Activated CD4-positive, alpha-beta memory T cell treated with anti-CD3 and anti-CD28 coated beads for 36 hours (primary cell): ENCODE measurements at regions not wholly inside any gene's neighbourhood (a gene's known extent, or its start where the extent isn't known, plus 50 kb on each side); places are given as distances from the start of the nearest gene placed in this dataset.

Experiments
- CTCF ChIA-PET: fragments of 350-600 bp; sonication (Branson Sonifier 250); formaldehyde crosslinking; loops from one replicate; lab custom pipeline; 2021; ENCODE audit warnings: antibody characterized with exemption, inconsistent platforms; lab: Charles Lee
- POLR2A ChIA-PET: fragments of 350-600 bp; sonication (Branson Sonifier 250); formaldehyde crosslinking; loops from one replicate; lab custom pipeline; 2021; ENCODE audit warnings: antibody characterized with exemption; lab: Charles Lee
- DNase-seq: peaks from one replicate; pipeline ENCODE4 v3.0.0-alpha.2; 2020
- H3K27ac Mint-ChIP-seq: one replicate; pipeline ENCODE4 v1.8.0; 2021; ENCODE audit warnings: mixed read lengths
- H3K27me3 Mint-ChIP-seq: one replicate; pipeline ENCODE4 v1.8.0; 2021; ENCODE audit warnings: mixed read lengths
- H3K36me3 Mint-ChIP-seq: one replicate; pipeline ENCODE4 v1.8.0; 2021; ENCODE audit warnings: mixed read lengths
- H3K4me1 Mint-ChIP-seq: one replicate; pipeline ENCODE4 v1.8.0; 2021; ENCODE audit warnings: low read depth, mixed read lengths
- H3K4me3 Mint-ChIP-seq: one replicate; pipeline ENCODE4 v1.8.0; 2021; ENCODE audit warnings: mild to moderate bottlenecking, mixed read lengths
- H3K9me3 Mint-ChIP-seq: one replicate; pipeline ENCODE4 v1.8.0; 2021; ENCODE audit warnings: mixed read lengths
- intact Hi-C: fragments of 100-400 bp; cut with micrococcal nuclease; formaldehyde crosslinking; loops from one replicate; pipeline ENCODE4 v1.15.1; 2023

DNA sequence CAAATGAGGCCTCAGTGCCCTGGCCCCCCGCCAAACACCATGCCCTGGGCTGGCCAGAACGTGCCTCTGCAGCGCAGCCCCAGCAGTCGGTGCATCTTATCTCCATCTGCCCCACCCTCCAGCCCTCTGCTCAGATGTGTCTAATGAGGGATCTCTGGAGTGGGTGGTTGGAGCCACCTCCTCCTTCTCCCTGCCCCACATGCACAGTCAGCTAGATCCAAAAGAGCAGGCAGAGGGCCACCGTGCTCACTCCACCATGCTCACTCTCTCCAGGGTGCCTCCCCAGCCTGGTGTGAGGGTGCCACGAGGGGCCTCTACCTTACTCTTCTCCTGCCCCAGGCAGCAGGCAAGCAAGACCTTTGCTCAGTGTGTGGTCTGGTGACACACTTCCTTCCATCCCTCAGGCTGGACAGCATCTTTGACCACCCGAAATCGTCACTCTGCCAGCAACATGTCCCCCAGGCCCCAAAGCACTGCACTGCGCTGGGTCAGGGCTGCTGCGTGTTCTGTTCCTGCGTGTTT is 266.1 kb upstream of the HDAC4 start:
- no peak overlapping the region for H3K27ac Mint-ChIP-seq
- intact Hi-C loops: no loop called here

GRCh38 chr2:239666053-239666854 is 265.4 kb upstream of the HDAC4 start:
- intact Hi-C loops: no loop called here
- no peak overlapping the region for H3K4me3 Mint-ChIP-seq

More for the DNA sequence above, 266.1 kb upstream of the HDAC4 start:
- DNase-seq: no peak
- ChIA-PET CTCF (no interaction called here), POLR2A (no interaction called here)
- Mint-ChIP-seq H3K9me3 (no peaks in the 10 kb centered on the region), H3K36me3 (no peaks in the 10 kb centered on the region), H3K27me3 (peaks cover 15% of the 10 kb centered on the region), H3K4me1 (no peaks in the 10 kb centered on the region), H3K4me3 (no peak overlapping the region)

GRCh38 chr2:239664216-239664810 is 263.5 kb upstream of the HDAC4 start:
- Mint-ChIP-seq H3K9me3 (no peaks in the 10 kb centered on the region), H3K4me3 (no peak overlapping the region), H3K4me1 (no peaks in the 10 kb centered on the region), H3K27me3 (peaks cover 23% of the 10 kb centered on the region), H3K27ac (no peak overlapping the region), H3K36me3 (no peaks in the 10 kb centered on the region)
- DNase-seq: no peak
- intact Hi-C loops: no loop called here
- ChIA-PET CTCF (no interaction called here), POLR2A (no interaction called here)

More at GRCh38 chr2:239666053-239666854, 265.4 kb upstream of the HDAC4 start:
- H3K9me3 Mint-ChIP-seq: no peaks in the 10 kb centered on the region
- no peak overlapping the region for H3K27ac Mint-ChIP-seq
- ChIA-PET CTCF (no interaction called here), POLR2A (no interaction called here)
- no peaks in the 10 kb centered on the region for H3K4me1 Mint-ChIP-seq
- H3K36me3 Mint-ChIP-seq: no peaks in the 10 kb centered on the region
- DNase-seq: no peak
- H3K27me3 Mint-ChIP-seq: peaks cover 22% of the 10 kb centered on the region

DNA sequence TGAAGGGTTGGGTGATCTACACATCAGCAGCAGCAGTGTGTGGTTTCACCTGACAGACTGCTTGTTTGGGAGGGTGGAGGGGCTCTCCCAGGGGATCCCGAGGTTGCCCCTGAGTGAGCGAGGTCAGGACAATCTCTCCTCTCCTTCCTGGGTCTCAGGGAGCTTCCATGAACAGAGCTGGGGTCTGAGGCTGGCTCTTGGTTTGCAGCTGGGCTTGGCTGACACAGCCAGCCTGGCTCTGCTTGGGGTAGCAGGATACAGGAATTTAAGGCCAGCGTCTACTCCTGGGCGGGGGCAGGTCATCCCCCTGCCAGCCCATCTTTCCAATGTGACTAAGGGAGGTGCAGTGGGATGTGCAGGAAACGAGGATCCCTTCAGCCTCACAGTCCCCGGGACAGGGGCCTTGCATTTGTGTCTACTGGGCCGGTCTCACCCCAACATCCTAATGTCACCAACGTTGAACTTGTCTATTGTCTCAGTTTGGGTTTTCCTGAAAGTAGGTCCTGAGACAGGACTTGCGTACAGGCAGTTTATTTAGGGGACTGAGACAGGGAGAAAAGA is 262.6 kb upstream of the HDAC4 start:
- POLR2A ChIA-PET: no interaction called here

DNA sequence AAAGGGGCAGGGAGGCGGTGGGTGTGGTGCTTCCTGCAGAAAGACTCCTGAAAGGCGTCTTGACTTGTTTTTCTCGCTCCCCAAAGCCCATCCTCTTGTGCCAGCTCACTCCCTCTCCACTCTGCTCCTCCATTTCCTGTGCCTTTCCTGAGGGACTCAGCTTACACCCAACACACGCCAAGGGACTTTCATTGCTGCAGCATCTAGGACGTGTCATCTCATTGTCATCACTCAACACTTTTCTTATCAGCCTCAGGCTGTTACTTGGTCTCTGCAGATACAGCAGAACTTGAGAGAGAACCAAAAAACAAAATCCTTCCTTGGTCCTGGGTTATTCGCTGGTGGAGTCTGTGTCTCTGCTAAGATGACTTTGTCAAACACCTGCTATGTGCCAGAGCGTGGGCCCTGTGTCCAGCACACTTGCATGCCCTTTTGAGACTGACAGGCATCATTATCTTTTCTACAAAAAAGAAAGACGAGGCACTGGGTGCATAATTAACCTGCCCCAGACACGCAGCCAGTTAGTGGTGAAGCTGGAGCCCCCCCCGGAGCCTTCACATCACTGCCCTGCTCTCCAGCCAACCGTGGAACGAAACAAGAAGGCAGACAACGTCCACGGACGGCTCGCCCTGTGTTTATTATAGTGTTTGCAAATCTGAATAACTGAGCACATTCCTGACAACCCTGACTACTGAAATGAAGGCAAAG is 261.7 kb upstream of the HDAC4 start:
- H3K9me3 Mint-ChIP-seq: no peaks in the 10 kb centered on the region
- intact Hi-C loops: no loop called here
- H3K4me1 Mint-ChIP-seq: no peaks in the 10 kb centered on the region
- POLR2A ChIA-PET: no interaction called here
- CTCF ChIA-PET: no interaction called here
- no peak overlapping the region for H3K27ac Mint-ChIP-seq
- no peak for DNase-seq
- H3K36me3 Mint-ChIP-seq: no peaks in the 10 kb centered on the region
- peaks cover 23% of the 10 kb centered on the region for H3K27me3 Mint-ChIP-seq
- H3K4me3 Mint-ChIP-seq: no peak overlapping the region

More for the DNA sequence above, 262.6 kb upstream of the HDAC4 start:
- Mint-ChIP-seq H3K36me3 (no peaks in the 10 kb centered on the region), H3K27me3 (peaks cover 23% of the 10 kb centered on the region), H3K4me1 (no peaks in the 10 kb centered on the region), H3K9me3 (no peaks in the 10 kb centered on the region), H3K4me3 (no peak overlapping the region), H3K27ac (no peak overlapping the region)
- DNase-seq: no peak
- intact Hi-C loops: no loop called here
- CTCF ChIA-PET: no interaction called here

- DNase-seq: peak; percentile 5
- CTCF ChIA-PET: no interaction called here
- intact Hi-C loops: no loop called here
- Mint-ChIP-seq H3K4me1 (no peaks in the 10 kb centered on the region), H3K36me3 (no peaks in the 10 kb centered on the region), H3K27ac (no peak overlapping the region), H3K9me3 (no peaks in the 10 kb centered on the region), H3K4me3 (no peak overlapping the region), H3K27me3 (peaks cover 23% of the 10 kb centered on the region)
- POLR2A ChIA-PET: no interaction called here
Observed at GRCh38 chr2:239661334-239662312, 260.8 kb upstream of the HDAC4 start.

DNA sequence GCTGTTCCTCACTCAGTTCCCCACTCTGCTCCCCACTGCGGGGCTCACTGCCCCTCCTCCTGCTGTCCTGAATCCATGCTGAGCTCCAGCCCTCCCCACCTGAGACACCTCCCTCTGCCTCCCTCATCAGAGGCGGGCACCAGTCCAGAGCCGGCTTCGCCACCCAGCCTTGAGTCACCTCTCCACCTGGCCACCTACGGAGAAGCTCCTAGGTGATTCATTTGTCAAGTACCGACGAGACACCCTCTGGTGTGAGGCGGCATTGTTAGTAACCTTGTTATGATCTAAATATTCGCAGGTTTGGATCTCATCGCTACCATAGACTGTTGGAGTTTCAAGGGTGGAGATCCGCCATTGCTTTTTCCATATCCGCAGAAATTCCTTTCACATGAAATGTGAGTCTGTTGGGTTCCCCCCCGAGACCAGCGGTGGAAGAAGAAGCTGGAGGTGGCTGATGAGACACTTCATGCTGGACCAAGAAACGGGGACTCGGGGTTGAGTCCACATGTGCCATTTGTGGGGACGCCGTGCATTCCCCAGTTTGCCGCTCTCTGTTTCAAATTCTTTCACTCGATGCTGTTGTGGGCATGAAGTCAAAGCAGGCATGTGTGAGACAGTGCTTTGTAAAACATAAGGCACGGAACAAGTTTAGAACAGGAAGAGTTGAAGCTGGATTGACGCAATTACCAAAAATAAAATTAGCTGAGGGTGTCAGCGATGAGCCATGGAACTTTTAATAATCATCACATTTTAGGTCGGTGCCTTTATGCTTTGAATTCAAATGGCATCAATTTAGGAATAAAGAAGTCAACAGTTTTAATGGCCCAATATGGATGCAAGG is 259.8 kb upstream of the HDAC4 start:
- intact Hi-C loops: no loop called here

DNA sequence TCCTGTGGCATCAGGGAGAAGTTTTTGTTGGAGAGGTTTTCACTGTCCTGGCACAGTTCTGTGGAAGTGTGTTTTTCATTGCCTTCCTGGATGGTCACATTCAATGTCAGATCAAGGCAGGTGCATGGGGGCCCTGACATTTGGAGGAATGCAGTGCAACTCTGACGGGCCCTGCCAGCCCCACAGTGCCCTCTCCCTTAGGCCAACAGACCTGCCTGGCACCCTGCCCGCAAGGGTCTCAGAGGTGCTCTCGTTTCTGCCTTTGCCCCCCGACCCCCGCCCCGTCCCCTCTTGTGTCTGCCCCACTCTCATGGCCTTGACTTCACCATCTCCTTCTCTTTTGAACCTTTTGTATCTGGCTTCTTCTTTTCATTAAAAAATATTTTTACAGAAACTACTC is 257.2 kb upstream of the HDAC4 start:
- POLR2A ChIA-PET: interaction anchor here (0.7 kb wide), 1 partner anchor 248 kb away, joined by 3 read pairs; no protein-coding TSS in a partner anchor
- Mint-ChIP-seq H3K4me3 (no peak overlapping the region), H3K9me3 (no peaks in the 10 kb centered on the region), H3K27me3 (peaks cover 19% of the 10 kb centered on the region), H3K27ac (no peak overlapping the region), H3K36me3 (no peaks in the 10 kb centered on the region), H3K4me1 (no peaks in the 10 kb centered on the region)
- intact Hi-C loops: no loop called here
- DNase-seq: peak; percentile 2
- CTCF ChIA-PET: no interaction called here

More for the DNA sequence above, 259.8 kb upstream of the HDAC4 start:
- Mint-ChIP-seq H3K27ac (no peak overlapping the region), H3K4me3 (no peak overlapping the region), H3K27me3 (peaks cover 23% of the 10 kb centered on the region), H3K4me1 (no peaks in the 10 kb centered on the region), H3K9me3 (no peaks in the 10 kb centered on the region), H3K36me3 (no peaks in the 10 kb centered on the region)
- ChIA-PET CTCF (no interaction called here), POLR2A (interaction anchor here (0.8 kb wide), 1 partner anchor 14 kb away, joined by 3 read pairs; no protein-coding TSS in a partner anchor)
- no peak for DNase-seq

GRCh38 chr2:239657236-239657635 is 256.4 kb upstream of the HDAC4 start:
- Mint-ChIP-seq H3K4me3 (no peak overlapping the region), H3K36me3 (no peaks in the 10 kb centered on the region), H3K27me3 (peaks cover 11% of the 10 kb centered on the region), H3K4me1 (no peaks in the 10 kb centered on the region), H3K27ac (no peak overlapping the region), H3K9me3 (no peaks in the 10 kb centered on the region)
- ChIA-PET CTCF (interaction anchor here (0.6 kb wide), 1 partner anchor 666 kb away, joined by 3 read pairs; no protein-coding TSS in a partner anchor), POLR2A (interaction anchor here (0.7 kb wide), 1 partner anchor 249 kb away, joined by 3 read pairs; no protein-coding TSS in a partner anchor)
- no peak for DNase-seq
- intact Hi-C loops: no loop called here

GRCh38 chr2:239654266-239654665 is 253.4 kb upstream of the HDAC4 start:
- Mint-ChIP-seq H3K4me3 (no peak overlapping the region), H3K9me3 (peaks cover 1% of the 10 kb centered on the region), H3K27me3 (no peaks in the 10 kb centered on the region), H3K27ac (no peak overlapping the region), H3K36me3 (no peaks in the 10 kb centered on the region), H3K4me1 (no peaks in the 10 kb centered on the region)
- POLR2A ChIA-PET: no interaction called here
- no peak for DNase-seq
- intact Hi-C loops: no loop called here
- CTCF ChIA-PET: no interaction called here
